K562 (cell line): ENCODE measurements at regions not wholly inside any gene's neighbourhood (a gene's known extent, or its start where the extent isn't known, plus 50 kb on each side); places are given as distances from the start of the nearest gene placed in this dataset.

ENCODE experiments used
- ATAC-seq: fragments of 200-7000 bp; cut with Tn5 transposase; 3 replicates; pipeline ENCODE4 v1.9.1; 2020; ENCODE audit warnings: moderate library complexity
- BruUV-seq: library from RNA; stranded (reverse); fragments of 400-500 nt; replicated peaks from 2 replicates; lab custom pipeline; 2021; lab: Mats Ljungman, UMichigan
- CTCF ChIA-PET: fragments of 300-600 bp; formaldehyde crosslinking; extraction: SDS; loops from one replicate; lab custom pipeline; 2021; ENCODE audit warnings: low intra/inter-chr PET ratio; lab: Yijun Ruan, JAX
- POLR2A ChIA-PET: fragments of 300-600, 350-650 bp; sonication (Branson Sonifier 250); formaldehyde crosslinking; extraction: SDS; loops from one replicate; lab custom pipeline; 2021; ENCODE audit warnings: antibody characterized with exemption, inconsistent platforms; lab: Yijun Ruan, JAX
- DNase-seq, 4 experiments: peaks; one replicate each; pipeline versions ENCODE4 v3.0.0 to v3.0.0-alpha.2; 2011 to 2018; ENCODE audit warnings: low spot score in 3 of 4, mixed read lengths in 3 of 4; ENCODE audit errors: extremely low read depth in 1 of 4
- FAIRE-seq: peaks from 2 replicates; lab custom pipeline; 2011; peaks lifted over from hg19 to GRCh38; lab: Jason Lieb, UNC
- H2AFZ ChIP-seq: 2 replicates; pipeline ENCODE4 v1.6.0; 2011; ENCODE audit warnings: low read depth, low read length, control low read depth, inconsistent platforms
- H3K27ac ChIP-seq: fragments of 200-600 bp; 3 replicates; pipeline ENCODE4 v1.8.0; 2011; ENCODE audit warnings: low read depth, mild to moderate bottlenecking, control low read depth, inconsistent platforms, low read length, moderate library complexity, mixed read lengths; ENCODE audit errors: extremely low read depth
- H3K27me3 ChIP-seq, 2 experiments: fragments of 300-600 bp in 1 of 2; 2 replicates in 1 of 2; 3 replicates in 1 of 2; pipeline versions ENCODE4 v1.6.0 to v1.8.0; 2011; ENCODE audit warnings: inconsistent platforms in 2 of 2, low read length in 2 of 2, mild to moderate bottlenecking in 1 of 2, mixed read lengths in 1 of 2, moderate library complexity in 1 of 2; ENCODE audit not compliant: control insufficient read depth in 2 of 2, insufficient read depth in 2 of 2
- H3K36me3 ChIP-seq: fragments of 300-600 bp; 3 replicates; pipeline ENCODE4 v1.8.0; 2011; ENCODE audit warnings: mild to moderate bottlenecking, low read length, inconsistent platforms; ENCODE audit not compliant: control insufficient read depth, insufficient read depth
- H3K4me1 ChIP-seq, 2 experiments: fragments of 200-600 bp in 1 of 2; replicated peaks in 1 of 2; 2 replicates in 1 of 2; 3 replicates in 1 of 2; pipeline versions ENCODE4 v1.5.1 to v1.8.0; 2011; ENCODE audit warnings: inconsistent platforms in 2 of 2, low read length in 2 of 2, mild to moderate bottlenecking in 1 of 2, mixed read lengths in 1 of 2, moderate library complexity in 1 of 2; ENCODE audit not compliant: control insufficient read depth in 2 of 2, insufficient read depth in 2 of 2
- H3K4me2 ChIP-seq: 2 replicates; pipeline ENCODE4 v1.6.1; 2011; ENCODE audit warnings: low read length, control low read depth, inconsistent platforms, mixed read lengths; ENCODE audit not compliant: insufficient read depth
- H3K4me3 ChIP-seq: fragments of 200-600 bp; sonication (generic), shearing (Covaris generic); 2 replicates; pipeline ENCODE4 v1.5.1; 2016; ENCODE audit warnings: control low read depth, inconsistent platforms
- H3K79me2 ChIP-seq: fragments of 200-600 bp; 3 replicates; pipeline ENCODE4 v1.8.0; 2011; ENCODE audit warnings: low read length, inconsistent platforms; ENCODE audit not compliant: control insufficient read depth, insufficient read depth
- H3K9ac ChIP-seq, 2 experiments: 2 replicates each; pipeline versions ENCODE4 v1.6.0 to v1.6.1; 2011; ENCODE audit warnings: low read depth in 2 of 2, low read length in 2 of 2, control low read depth in 1 of 2, inconsistent platforms in 1 of 2, mild to moderate bottlenecking in 1 of 2, mixed read lengths in 1 of 2; ENCODE audit not compliant: insufficient read depth in 1 of 2
- H3K9me1 ChIP-seq: one replicate; pipeline ENCODE4 v1.6.0; 2011; ENCODE audit warnings: inconsistent platforms, mild to moderate bottlenecking, low read length, moderate library complexity; ENCODE audit not compliant: control insufficient read depth, insufficient read depth
- H3K9me3 ChIP-seq: replicated peaks from 2 replicates; pipeline ENCODE4 v1.5.1; 2011; ENCODE audit warnings: low read depth, low read length, inconsistent platforms; ENCODE audit not compliant: control insufficient read depth, insufficient read depth
- H4K20me1 ChIP-seq: replicated peaks from 2 replicates; pipeline ENCODE4 v1.6.1; 2011; ENCODE audit warnings: low read length, inconsistent platforms, mixed read lengths; ENCODE audit not compliant: control insufficient read depth, insufficient read depth
- KDM5B ChIP-seq: fragments of 200-600 bp; sonication (generic); IDR thresholded peaks from 2 replicates; pipeline ENCODE4 v1.6.1; 2012; ENCODE audit warnings: low read depth, mild to moderate bottlenecking, moderate library complexity, low read length, control low read depth, inconsistent platforms; ENCODE audit not compliant: insufficient replicate concordance
- NFE2L1 ChIP-seq: fragments of 450-650 bp; IDR thresholded peaks from 2 replicates; pipeline ENCODE4 v1.6.1; 2016; ENCODE audit warnings: missing genetic modification characterization, low read depth, mild to moderate bottlenecking, missing compliant biosample characterization, moderate library complexity, borderline replicate concordance
- SAP30 ChIP-seq: fragments of 200-600 bp; sonication (generic); IDR thresholded peaks from 2 replicates; pipeline ENCODE4 v1.6.1; 2012; ENCODE audit warnings: borderline replicate concordance, low read depth, mild to moderate bottlenecking, moderate library complexity, low read length, control low read depth, inconsistent platforms; ENCODE audit not compliant: insufficient read depth, poor library complexity, severe bottlenecking
- SRSF1 ChIP-seq: fragments of 200-400 bp; formaldehyde crosslinking; IDR thresholded peaks from 2 replicates; pipeline ENCODE4 v1.6.1; 2017; ENCODE audit warnings: mild to moderate bottlenecking, low read depth, low read length, moderate library complexity
- SRSF9 ChIP-seq: fragments of 200-400 bp; formaldehyde crosslinking; IDR thresholded peaks from 2 replicates; pipeline ENCODE4 v1.6.1; 2017; ENCODE audit warnings: low read depth, low read length, borderline replicate concordance
- ZBTB17 ChIP-seq: fragments of 450-650 bp; formaldehyde crosslinking; IDR thresholded peaks from 2 replicates; pipeline ENCODE4 v1.4.0; 2020; ENCODE audit warnings: mild to moderate bottlenecking
- ZNF3 ChIP-seq: fragments of 250-450 bp; sonication (Bioruptor Pico); IDR thresholded peaks from 2 replicates; pipeline ENCODE4 v1.5.0; 2021; ENCODE audit warnings: mild to moderate bottlenecking, moderate library complexity
- ZSCAN32 ChIP-seq: fragments of 450-650 bp; formaldehyde crosslinking; IDR thresholded peaks from 2 replicates; pipeline ENCODE4 v1.4.0; 2020; ENCODE audit warnings: mild to moderate bottlenecking, moderate library complexity
- WGBS: fragments of 100-300 bp; shearing (Covaris generic); methylation state at CpG from one replicate; pipeline ENCODE4 v1.1.6; 2016; ENCODE audit warnings: low coverage, mixed read lengths; ENCODE audit not compliant: insufficient coverage; ENCODE audit errors: missing lambda C conversion rate; 5-methylcytosine and 5-hydroxymethylcytosine counted together
- in situ Hi-C: fragments of 300-500 bp; cut with MboI; formaldehyde crosslinking; loops from 4 replicates; pipeline ENCODE4 v1.15.0; 2018; ENCODE audit warnings: inconsistent platforms, mixed read lengths
- intact Hi-C: fragments of 100-400 bp; cut with micrococcal nuclease; formaldehyde crosslinking; loops from 2 replicates; pipeline ENCODE4 v1.14.2; 2022
- TF ChIP-seq, protein P1 (sequence below), 2 experiments: fragments of 450-650 bp; IDR thresholded peaks; 2 replicates each; pipeline ENCODE4 v1.6.1; 2016
- TF ChIP-seq, protein P2 (sequence below): fragments of 450-650 bp; formaldehyde crosslinking; IDR thresholded peaks from 2 replicates; pipeline ENCODE4 v1.4.0; 2020; ENCODE audit warnings: mild to moderate bottlenecking, moderate library complexity
- TF ChIP-seq, protein P3 (sequence below): IDR thresholded peaks from 2 replicates; pipeline ENCODE4 v1.6.1; 2011; ENCODE audit warnings: borderline replicate concordance, low read depth, mild to moderate bottlenecking, moderate library complexity, low read length; ENCODE audit not compliant: insufficient read depth, poor library complexity, severe bottlenecking

DNA sequence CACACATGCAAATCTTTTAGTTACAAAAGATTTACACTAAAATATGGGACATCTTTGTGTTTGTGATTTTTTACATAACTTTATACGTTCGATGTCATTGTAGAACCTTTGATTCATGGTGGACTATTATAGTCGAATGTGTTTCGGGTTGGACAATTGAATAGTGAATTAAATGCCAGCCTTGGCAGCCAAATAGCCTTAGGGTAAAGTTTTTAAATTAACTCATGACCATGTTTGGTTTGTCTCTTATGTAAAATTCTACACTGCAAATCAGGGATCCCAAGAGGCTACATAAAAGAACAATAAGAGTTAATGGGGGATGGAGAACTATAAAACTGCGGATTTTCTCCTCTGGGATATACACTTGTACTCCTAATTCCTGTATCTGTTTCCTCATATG is 1735.6 kb upstream of the SPRY2 start:
- FAIRE-seq (no peak), ATAC-seq (no peak)
- CTCF ChIA-PET = no interaction called here

More for the DNA sequence above, 1735.6 kb upstream of the SPRY2 start:
- H3K79me2 ChIP-seq = no peaks in the 10 kb centered on the region
- H4K20me1 ChIP-seq = no peaks in the 10 kb centered on the region
- WGBS = 0% methylated on average over 5 of the region's 5 CpGs
- H3K4me2 ChIP-seq = no peak overlapping the region
- H3K9me1 ChIP-seq = no peaks in the 10 kb centered on the region
- no peak for DNase-seq
- no peak overlapping the region for H3K4me3 ChIP-seq
- H3K27me3 ChIP-seq = no peaks in the 10 kb centered on the region
- no peak for TF ChIP-seq SRSF9
- no peak for TF ChIP-seq NFE2L1
- no peak for TF ChIP-seq ZNF3 (CRISPR knock-in tag)
- TF ChIP-seq, protein P1, sequence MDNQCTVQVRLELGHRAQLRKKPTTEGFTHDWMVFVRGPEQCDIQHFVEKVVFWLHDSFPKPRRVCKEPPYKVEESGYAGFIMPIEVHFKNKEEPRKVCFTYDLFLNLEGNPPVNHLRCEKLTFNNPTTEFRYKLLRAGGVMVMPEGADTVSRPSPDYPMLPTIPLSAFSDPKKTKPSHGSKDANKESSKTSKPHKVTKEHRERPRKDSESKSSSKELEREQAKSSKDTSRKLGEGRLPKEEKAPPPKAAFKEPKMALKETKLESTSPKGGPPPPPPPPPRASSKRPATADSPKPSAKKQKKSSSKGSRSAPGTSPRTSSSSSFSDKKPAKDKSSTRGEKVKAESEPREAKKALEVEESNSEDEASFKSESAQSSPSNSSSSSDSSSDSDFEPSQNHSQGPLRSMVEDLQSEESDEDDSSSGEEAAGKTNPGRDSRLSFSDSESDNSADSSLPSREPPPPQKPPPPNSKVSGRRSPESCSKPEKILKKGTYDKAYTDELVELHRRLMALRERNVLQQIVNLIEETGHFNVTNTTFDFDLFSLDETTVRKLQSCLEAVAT (IDR thresholded peaks at IDR 0.05) = no peak
- TF ChIP-seq, protein P2, sequence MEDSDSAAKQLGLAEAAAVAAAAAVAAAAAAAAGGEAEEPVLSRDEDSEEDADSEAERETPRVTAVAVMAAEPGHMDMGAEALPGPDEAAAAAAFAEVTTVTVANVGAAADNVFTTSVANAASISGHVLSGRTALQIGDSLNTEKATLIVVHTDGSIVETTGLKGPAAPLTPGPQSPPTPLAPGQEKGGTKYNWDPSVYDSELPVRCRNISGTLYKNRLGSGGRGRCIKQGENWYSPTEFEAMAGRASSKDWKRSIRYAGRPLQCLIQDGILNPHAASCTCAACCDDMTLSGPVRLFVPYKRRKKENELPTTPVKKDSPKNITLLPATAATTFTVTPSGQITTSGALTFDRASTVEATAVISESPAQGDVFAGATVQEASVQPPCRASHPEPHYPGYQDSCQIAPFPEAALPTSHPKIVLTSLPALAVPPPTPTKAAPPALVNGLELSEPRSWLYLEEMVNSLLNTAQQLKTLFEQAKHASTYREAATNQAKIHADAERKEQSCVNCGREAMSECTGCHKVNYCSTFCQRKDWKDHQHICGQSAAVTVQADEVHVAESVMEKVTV (CRISPR knock-in tag) = no peak
- no peak for TF ChIP-seq ZBTB17
- no peak for TF ChIP-seq KDM5B
- TF ChIP-seq SAP30 = no peak
- no peak for TF ChIP-seq ZSCAN32 (CRISPR knock-in tag)
- no peak for TF ChIP-seq SRSF1
- TF ChIP-seq, protein P3, sequence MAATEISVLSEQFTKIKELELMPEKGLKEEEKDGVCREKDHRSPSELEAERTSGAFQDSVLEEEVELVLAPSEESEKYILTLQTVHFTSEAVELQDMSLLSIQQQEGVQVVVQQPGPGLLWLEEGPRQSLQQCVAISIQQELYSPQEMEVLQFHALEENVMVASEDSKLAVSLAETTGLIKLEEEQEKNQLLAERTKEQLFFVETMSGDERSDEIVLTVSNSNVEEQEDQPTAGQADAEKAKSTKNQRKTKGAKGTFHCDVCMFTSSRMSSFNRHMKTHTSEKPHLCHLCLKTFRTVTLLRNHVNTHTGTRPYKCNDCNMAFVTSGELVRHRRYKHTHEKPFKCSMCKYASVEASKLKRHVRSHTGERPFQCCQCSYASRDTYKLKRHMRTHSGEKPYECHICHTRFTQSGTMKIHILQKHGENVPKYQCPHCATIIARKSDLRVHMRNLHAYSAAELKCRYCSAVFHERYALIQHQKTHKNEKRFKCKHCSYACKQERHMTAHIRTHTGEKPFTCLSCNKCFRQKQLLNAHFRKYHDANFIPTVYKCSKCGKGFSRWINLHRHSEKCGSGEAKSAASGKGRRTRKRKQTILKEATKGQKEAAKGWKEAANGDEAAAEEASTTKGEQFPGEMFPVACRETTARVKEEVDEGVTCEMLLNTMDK = no peak
- H3K4me1 ChIP-seq = no peaks in the 10 kb centered on the region
- no peaks in the 10 kb centered on the region for H3K36me3 ChIP-seq
- no peak overlapping the region for H3K27ac ChIP-seq
- no peaks in the 10 kb centered on the region for H3K9me3 ChIP-seq
- in situ Hi-C loops (no loop called here), intact Hi-C loops (no loop called here)
- H3K9ac ChIP-seq = no peak overlapping the region
- no TSS peak for BruUV-seq
- H2AFZ ChIP-seq = no peak overlapping the region
- POLR2A ChIA-PET = no interaction called here
